GM12878 (cell line): ENCODE measurements at regions not wholly inside any gene's neighbourhood (a gene's known extent, or its start where the extent isn't known, plus 50 kb on each side); places are given as distances from the start of the nearest gene placed in this dataset.

Experiments used
- ATAC-seq: fragments of 200-7000 bp; cut with Tn5 transposase; 3 replicates; pipeline ENCODE4 v1.9.1; 2020; ENCODE audit warnings: mild to moderate bottlenecking, moderate library complexity
- BruUV-seq: library from RNA; stranded (reverse); fragments of 400-500 nt; replicated peaks from 2 replicates; lab custom pipeline; 2021; lab: Mats Ljungman, UMichigan
- CTCF ChIA-PET: fragments of 300-600 bp; sonication (Branson Sonifier 250); formaldehyde crosslinking; extraction: SDS; loops from one replicate; lab custom pipeline; 2021; ENCODE audit warnings: inconsistent platforms; lab: Yijun Ruan, JAX
- POLR2A ChIA-PET: fragments of 350-600 bp; formaldehyde crosslinking; extraction: SDS; loops from one replicate; lab custom pipeline; 2021; ENCODE audit warnings: inconsistent platforms; lab: Charles Lee
- RAD21 ChIA-PET: fragments of 300-600 bp; sonication (Branson Sonifier 250); formaldehyde crosslinking; loops from one replicate; lab custom pipeline; 2023; ENCODE audit warnings: antibody characterized with exemption; ENCODE audit not compliant: unreplicated experiment; lab: Charles Lee
- SMC1A ChIA-PET: fragments of 300-600 bp; sonication (Branson Sonifier 250); formaldehyde crosslinking; loops from one replicate; lab custom pipeline; 2023; ENCODE audit not compliant: unreplicated experiment, uncharacterized antibody; lab: Charles Lee
- DNase-seq: peaks from one replicate; pipeline ENCODE4 v3.0.0-alpha.2; 2011; ENCODE audit warnings: low read depth, low spot score
- FAIRE-seq: peaks from 3 replicates; lab custom pipeline; 2011; peaks lifted over from hg19 to GRCh38; lab: Jason Lieb, UNC
- H2AFZ ChIP-seq: 2 replicates; pipeline ENCODE4 v1.6.0; 2011; ENCODE audit warnings: low read depth, low read length, control low read depth; ENCODE audit not compliant: control insufficient read depth
- H3K27ac ChIP-seq: 2 replicates; pipeline ENCODE4 v1.5.1; 2011; ENCODE audit warnings: control low read depth; ENCODE audit not compliant: control insufficient read depth, insufficient read depth
- H3K27me3 ChIP-seq, 2 experiments: replicated peaks in 1 of 2; 2 replicates each; pipeline versions ENCODE4 v1.6.0 to v1.6.1; 2011; ENCODE audit warnings: low read length in 1 of 2; ENCODE audit not compliant: control insufficient read depth in 2 of 2, insufficient read depth in 2 of 2
- H3K36me3 ChIP-seq, 2 experiments: 2 replicates each; pipeline ENCODE4 v1.5.1; 2011; ENCODE audit warnings: low read length in 1 of 2; ENCODE audit not compliant: control insufficient read depth in 2 of 2, insufficient read depth in 2 of 2
- H3K4me1 ChIP-seq: 2 replicates; pipeline ENCODE4 v1.6.1; 2011; ENCODE audit warnings: mild to moderate bottlenecking, low read length, moderate library complexity, mixed read lengths; ENCODE audit not compliant: control insufficient read depth, insufficient read depth
- H3K4me2 ChIP-seq: 2 replicates; pipeline ENCODE4 v1.6.0; 2011; ENCODE audit warnings: control low read depth; ENCODE audit not compliant: control insufficient read depth, insufficient read depth
- H3K4me3 ChIP-seq: fragments of 200-600 bp; sonication (generic); 2 replicates; pipeline ENCODE4 v1.5.1; 2016
- H3K79me2 ChIP-seq: 2 replicates; pipeline ENCODE4 v1.6.0; 2011; ENCODE audit warnings: low read length; ENCODE audit not compliant: control insufficient read depth, insufficient read depth
- H3K9ac ChIP-seq: 2 replicates; pipeline ENCODE4 v1.8.0; 2011; ENCODE audit warnings: low read length, control low read depth, mixed read lengths; ENCODE audit not compliant: control insufficient read depth, insufficient read depth
- H3K9me3 ChIP-seq: replicated peaks from 3 replicates; pipeline ENCODE4 v1.5.1; 2011; ENCODE audit warnings: mild to moderate bottlenecking, low read length; ENCODE audit not compliant: control insufficient read depth, insufficient read depth
- H4K20me1 ChIP-seq: 2 replicates; pipeline ENCODE4 v1.6.0; 2011; ENCODE audit not compliant: control insufficient read depth, insufficient read depth
- FOS ChIP-seq: IDR thresholded peaks from 3 replicates; pipeline ENCODE4 v1.6.1; 2011; ENCODE audit warnings: borderline replicate concordance; ENCODE audit not compliant: insufficient read length; ENCODE audit errors: extremely low read depth
- IKZF1 ChIP-seq: fragments of 450-650 bp; conservative IDR thresholded peaks from 2 replicates; pipeline ENCODE4 v1.6.1; 2017; ENCODE audit warnings: antibody characterized with exemption, mild to moderate bottlenecking
- PML ChIP-seq: IDR thresholded peaks from 2 replicates; pipeline ENCODE4 v1.6.1; 2012; ENCODE audit warnings: low read length, inconsistent platforms
- TARDBP ChIP-seq: IDR thresholded peaks from 2 replicates; pipeline ENCODE4 v1.6.1; 2016; ENCODE audit warnings: borderline replicate concordance
- TCF12 ChIP-seq: IDR thresholded peaks from 2 replicates; pipeline ENCODE4 v1.6.1; 2011; ENCODE audit warnings: low read depth, mild to moderate bottlenecking, low read length
- WGBS: methylation state at CpG from one replicate; pipeline ENCODE4 v1.1.6; 2016; ENCODE audit warnings: low lambda C conversion rate; ENCODE audit not compliant: insufficient replicate concordance, insufficient coverage; ENCODE audit errors: missing lambda C conversion rate; 5-methylcytosine and 5-hydroxymethylcytosine counted together
- in situ Hi-C: fragments of 300-500 bp; cut with MboI; formaldehyde crosslinking; loops from 9 replicates; pipeline ENCODE4 v1.14.3; 2018; ENCODE audit warnings: mixed read lengths
- intact Hi-C: fragments of 100-400 bp; cut with micrococcal nuclease; formaldehyde crosslinking; loops from one replicate; pipeline ENCODE4 v1.14.2; 2022; ENCODE audit not compliant: unreplicated experiment
- TF ChIP-seq, protein P1 (sequence below): IDR thresholded peaks from 2 replicates; pipeline ENCODE4 v1.6.1; 2012; ENCODE audit warnings: mild to moderate bottlenecking, low read depth, low read length
- TF ChIP-seq, protein P2 (sequence below): fragments of 450-650 bp; IDR thresholded peaks from 2 replicates; pipeline ENCODE4 v1.6.1; 2017; ENCODE audit warnings: low read depth, mild to moderate bottlenecking, moderate library complexity
- TF ChIP-seq, protein P3 (sequence below): fragments of 450-650 bp; IDR thresholded peaks from 2 replicates; pipeline ENCODE4 v1.6.1; 2017; ENCODE audit warnings: mild to moderate bottlenecking, moderate library complexity

DNA sequence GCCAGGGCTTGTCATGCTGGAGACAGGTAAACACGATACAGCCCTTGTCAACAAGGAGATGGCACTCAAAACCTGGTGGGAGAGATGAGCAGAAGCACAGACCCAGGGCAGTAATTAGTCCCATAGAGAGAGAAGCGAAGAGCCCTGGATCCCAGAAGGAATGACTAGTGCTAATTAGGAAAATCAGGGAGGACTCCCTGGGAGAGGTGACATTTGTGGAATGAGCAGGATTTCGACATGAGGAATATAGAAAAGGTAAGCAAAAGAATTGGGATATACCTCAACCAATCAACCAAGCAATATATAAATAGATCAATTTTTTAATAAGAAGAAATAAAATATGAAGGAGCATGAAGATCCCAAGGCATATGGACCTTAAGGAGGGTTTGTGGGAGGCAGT, 98.5 kb upstream of the GJB5 start (continued):
- TF ChIP-seq, protein P1, sequence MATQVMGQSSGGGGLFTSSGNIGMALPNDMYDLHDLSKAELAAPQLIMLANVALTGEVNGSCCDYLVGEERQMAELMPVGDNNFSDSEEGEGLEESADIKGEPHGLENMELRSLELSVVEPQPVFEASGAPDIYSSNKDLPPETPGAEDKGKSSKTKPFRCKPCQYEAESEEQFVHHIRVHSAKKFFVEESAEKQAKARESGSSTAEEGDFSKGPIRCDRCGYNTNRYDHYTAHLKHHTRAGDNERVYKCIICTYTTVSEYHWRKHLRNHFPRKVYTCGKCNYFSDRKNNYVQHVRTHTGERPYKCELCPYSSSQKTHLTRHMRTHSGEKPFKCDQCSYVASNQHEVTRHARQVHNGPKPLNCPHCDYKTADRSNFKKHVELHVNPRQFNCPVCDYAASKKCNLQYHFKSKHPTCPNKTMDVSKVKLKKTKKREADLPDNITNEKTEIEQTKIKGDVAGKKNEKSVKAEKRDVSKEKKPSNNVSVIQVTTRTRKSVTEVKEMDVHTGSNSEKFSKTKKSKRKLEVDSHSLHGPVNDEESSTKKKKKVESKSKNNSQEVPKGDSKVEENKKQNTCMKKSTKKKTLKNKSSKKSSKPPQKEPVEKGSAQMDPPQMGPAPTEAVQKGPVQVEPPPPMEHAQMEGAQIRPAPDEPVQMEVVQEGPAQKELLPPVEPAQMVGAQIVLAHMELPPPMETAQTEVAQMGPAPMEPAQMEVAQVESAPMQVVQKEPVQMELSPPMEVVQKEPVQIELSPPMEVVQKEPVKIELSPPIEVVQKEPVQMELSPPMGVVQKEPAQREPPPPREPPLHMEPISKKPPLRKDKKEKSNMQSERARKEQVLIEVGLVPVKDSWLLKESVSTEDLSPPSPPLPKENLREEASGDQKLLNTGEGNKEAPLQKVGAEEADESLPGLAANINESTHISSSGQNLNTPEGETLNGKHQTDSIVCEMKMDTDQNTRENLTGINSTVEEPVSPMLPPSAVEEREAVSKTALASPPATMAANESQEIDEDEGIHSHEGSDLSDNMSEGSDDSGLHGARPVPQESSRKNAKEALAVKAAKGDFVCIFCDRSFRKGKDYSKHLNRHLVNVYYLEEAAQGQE, result no peak
- TF ChIP-seq, all 136 proteins: peak for 0

GRCh38 chr1:34656731-34657130, 98.1 kb upstream of the GJB5 start:
- no peak overlapping the region for H3K9ac ChIP-seq
- no peak for ATAC-seq
- no peaks in the 10 kb centered on the region for H3K36me3 ChIP-seq
- no peaks in the 10 kb centered on the region for H4K20me1 ChIP-seq
- no peak overlapping the region for H3K4me2 ChIP-seq
- in situ Hi-C loops (no loop called here), intact Hi-C loops (no loop called here)
- RAD21 ChIA-PET, result no interaction called here
- FAIRE-seq, result no peak
- POLR2A ChIA-PET, result no interaction called here
- H3K9me3 ChIP-seq, result no peaks in the 10 kb centered on the region
- BruUV-seq, result no TSS peak
- H2AFZ ChIP-seq, result no peak overlapping the region
- DNase-seq, result no peak
- H3K27ac ChIP-seq, result no peak overlapping the region
- H3K79me2 ChIP-seq, result no peaks in the 10 kb centered on the region
- WGBS, result 31% methylated on average over 8 of the region's 8 CpGs
- SMC1A ChIA-PET, result no interaction called here
- no peaks in the 10 kb centered on the region; a peak in 1 of 4 replicates for H3K27me3 ChIP-seq
- no peak overlapping the region for H3K4me3 ChIP-seq
- TF ChIP-seq TCF12, result no peak
- no peak for TF ChIP-seq TARDBP
- no peak for TF ChIP-seq PML
- TF ChIP-seq, protein P2, sequence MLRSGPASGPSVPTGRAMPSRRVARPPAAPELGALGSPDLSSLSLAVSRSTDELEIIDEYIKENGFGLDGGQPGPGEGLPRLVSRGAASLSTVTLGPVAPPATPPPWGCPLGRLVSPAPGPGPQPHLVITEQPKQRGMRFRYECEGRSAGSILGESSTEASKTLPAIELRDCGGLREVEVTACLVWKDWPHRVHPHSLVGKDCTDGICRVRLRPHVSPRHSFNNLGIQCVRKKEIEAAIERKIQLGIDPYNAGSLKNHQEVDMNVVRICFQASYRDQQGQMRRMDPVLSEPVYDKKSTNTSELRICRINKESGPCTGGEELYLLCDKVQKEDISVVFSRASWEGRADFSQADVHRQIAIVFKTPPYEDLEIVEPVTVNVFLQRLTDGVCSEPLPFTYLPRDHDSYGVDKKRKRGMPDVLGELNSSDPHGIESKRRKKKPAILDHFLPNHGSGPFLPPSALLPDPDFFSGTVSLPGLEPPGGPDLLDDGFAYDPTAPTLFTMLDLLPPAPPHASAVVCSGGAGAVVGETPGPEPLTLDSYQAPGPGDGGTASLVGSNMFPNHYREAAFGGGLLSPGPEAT, result no peak
- TF ChIP-seq, protein P3, sequence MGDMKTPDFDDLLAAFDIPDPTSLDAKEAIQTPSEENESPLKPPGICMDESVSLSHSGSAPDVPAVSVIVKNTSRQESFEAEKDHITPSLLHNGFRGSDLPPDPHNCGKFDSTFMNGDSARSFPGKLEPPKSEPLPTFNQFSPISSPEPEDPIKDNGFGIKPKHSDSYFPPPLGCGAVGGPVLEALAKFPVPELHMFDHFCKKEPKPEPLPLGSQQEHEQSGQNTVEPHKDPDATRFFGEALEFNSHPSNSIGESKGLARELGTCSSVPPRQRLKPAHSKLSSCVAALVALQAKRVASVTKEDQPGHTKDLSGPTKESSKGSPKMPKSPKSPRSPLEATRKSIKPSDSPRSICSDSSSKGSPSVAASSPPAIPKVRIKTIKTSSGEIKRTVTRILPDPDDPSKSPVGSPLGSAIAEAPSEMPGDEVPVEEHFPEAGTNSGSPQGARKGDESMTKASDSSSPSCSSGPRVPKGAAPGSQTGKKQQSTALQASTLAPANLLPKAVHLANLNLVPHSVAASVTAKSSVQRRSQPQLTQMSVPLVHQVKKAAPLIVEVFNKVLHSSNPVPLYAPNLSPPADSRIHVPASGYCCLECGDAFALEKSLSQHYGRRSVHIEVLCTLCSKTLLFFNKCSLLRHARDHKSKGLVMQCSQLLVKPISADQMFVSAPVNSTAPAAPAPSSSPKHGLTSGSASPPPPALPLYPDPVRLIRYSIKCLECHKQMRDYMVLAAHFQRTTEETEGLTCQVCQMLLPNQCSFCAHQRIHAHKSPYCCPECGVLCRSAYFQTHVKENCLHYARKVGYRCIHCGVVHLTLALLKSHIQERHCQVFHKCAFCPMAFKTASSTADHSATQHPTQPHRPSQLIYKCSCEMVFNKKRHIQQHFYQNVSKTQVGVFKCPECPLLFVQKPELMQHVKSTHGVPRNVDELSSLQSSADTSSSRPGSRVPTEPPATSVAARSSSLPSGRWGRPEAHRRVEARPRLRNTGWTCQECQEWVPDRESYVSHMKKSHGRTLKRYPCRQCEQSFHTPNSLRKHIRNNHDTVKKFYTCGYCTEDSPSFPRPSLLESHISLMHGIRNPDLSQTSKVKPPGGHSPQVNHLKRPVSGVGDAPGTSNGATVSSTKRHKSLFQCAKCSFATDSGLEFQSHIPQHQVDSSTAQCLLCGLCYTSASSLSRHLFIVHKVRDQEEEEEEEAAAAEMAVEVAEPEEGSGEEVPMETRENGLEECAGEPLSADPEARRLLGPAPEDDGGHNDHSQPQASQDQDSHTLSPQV, result no peak
- no peak for TF ChIP-seq IKZF1
- TF ChIP-seq FOS, result no peak
- CTCF ChIA-PET, result no interaction called here
- H3K4me1 ChIP-seq, result no peaks in the 10 kb centered on the region
